Right lobe of liver (tissue), 6 donors: ENCODE measurements at regions not wholly inside any gene's neighbourhood (a gene's known extent, or its start where the extent isn't known, plus 50 kb on each side); places are given as distances from the start of the nearest gene placed in this dataset.

Source experiments
- ATAC-seq, 4 donors: fragments of 200-7000 bp; cut with Tn5 transposase; one replicate each; pipeline ENCODE4 v1.9.1; 2020; ENCODE audit warnings: mild to moderate bottlenecking in 4 of 4, moderate library complexity in 4 of 4
- DNase-seq, 3 donors: peaks; one replicate each; pipeline ENCODE4 v3.0.0-alpha.2; 2020
- H3K27ac ChIP-seq, 3 donors: fragments of 200-600 bp; one replicate each; pipeline ENCODE4 v1.8.0; 2022
- H3K27me3 ChIP-seq, 2 donors: fragments of 200-600 bp; one replicate each; pipeline ENCODE4 v1.8.0; 2022
- H3K36me3 ChIP-seq, 4 donors: fragments of 200-600 bp; sonication (generic) in 1 of 4; one replicate each; pipeline versions ENCODE4 v1.5.1 to v1.8.0; 2017 to 2022; ENCODE audit warnings: control low read depth in 1 of 4
- H3K4me1 ChIP-seq, 4 donors: fragments of 200-600 bp; sonication (generic) in 1 of 4; one replicate each; pipeline versions ENCODE4 v1.5.1 to v1.8.0; 2017 to 2022; ENCODE audit warnings: control low read depth in 1 of 4
- H3K4me3 ChIP-seq, 3 donors: fragments of 200-600 bp; one replicate each; pipeline ENCODE4 v1.8.0; 2022
- H3K9me3 ChIP-seq, 4 donors: fragments of 200-600 bp; sonication (generic) in 1 of 4; one replicate each; pipeline versions ENCODE4 v1.5.1 to v1.8.0; 2017 to 2022; ENCODE audit warnings: control low read depth in 1 of 4
- POLR2A ChIP-seq: fragments of 450-650 bp; IDR thresholded peaks from one replicate; pipeline ENCODE4 v1.6.1; 2017; ENCODE audit warnings: antibody characterized with exemption, mild to moderate bottlenecking
- WGBS: methylation state at CpG from one replicate; pipeline ENCODE4 v1.1.6; 2018; ENCODE audit warnings: low coverage, low lambda C conversion rate; ENCODE audit not compliant: insufficient coverage; ENCODE audit errors: missing lambda C conversion rate; 5-methylcytosine and 5-hydroxymethylcytosine counted together
- intact Hi-C, 2 donors: fragments of 100-400 bp; cut with DNase I; formaldehyde crosslinking; loops; one replicate each; pipeline versions ENCODE4 v1.11.2 to v1.14.1; 2022
- TF ChIP-seq, protein P1 (sequence below), 4 donors: fragments of 200-600 bp in 3 of 4; fragments of 450-650 bp in 1 of 4; IDR thresholded peaks; one replicate each; pipeline versions ENCODE4 v1.5.1 to v1.8.0; 2016 to 2022; ENCODE audit warnings: antibody characterized with exemption in 4 of 4, mild to moderate bottlenecking in 2 of 4
- donor health status: DM: no; HTN: yes; CAD: no.
- donor health status: DM: no; HTN: no; CAD: no.
- donor health status: DM: no; HTN: no; CAD: no.
- donor health status: DM: no; HTN: yes; CAD: no.
- donor health status: DM: no; HTN: yes; CAD: no.

DNA sequence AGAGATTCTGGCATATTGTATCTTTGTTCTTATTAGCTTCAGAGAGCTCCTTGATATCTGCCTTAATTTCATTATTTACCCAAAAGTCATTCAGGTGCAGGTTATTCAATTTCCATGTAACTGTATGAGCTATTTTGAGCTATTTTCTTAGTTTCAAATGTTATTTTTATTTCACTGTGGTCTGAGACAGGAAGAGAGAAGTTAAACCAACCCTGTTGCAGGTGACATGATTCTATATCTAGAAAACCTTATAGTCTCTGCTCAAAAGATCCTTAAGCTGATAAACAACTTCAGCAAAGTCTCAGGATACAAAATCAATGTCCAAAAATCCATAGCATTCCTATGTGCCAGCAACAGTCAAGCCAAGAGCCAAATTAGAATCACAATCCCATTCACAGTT lies 1644.0 kb upstream of the B3GALT2 start:
- Histone ChIP-seq H3K4me3 (no peak overlapping the region), H3K36me3 (no peaks in the 10 kb centered on the region), H3K27ac (no peak overlapping the region), H3K4me1 (no peaks in the 10 kb centered on the region), H3K9me3 (no peaks in the 10 kb centered on the region), H3K27me3 (no peaks in the 10 kb centered on the region)
- TF ChIP-seq POLR2A, result no peak
- TF ChIP-seq, protein P1, sequence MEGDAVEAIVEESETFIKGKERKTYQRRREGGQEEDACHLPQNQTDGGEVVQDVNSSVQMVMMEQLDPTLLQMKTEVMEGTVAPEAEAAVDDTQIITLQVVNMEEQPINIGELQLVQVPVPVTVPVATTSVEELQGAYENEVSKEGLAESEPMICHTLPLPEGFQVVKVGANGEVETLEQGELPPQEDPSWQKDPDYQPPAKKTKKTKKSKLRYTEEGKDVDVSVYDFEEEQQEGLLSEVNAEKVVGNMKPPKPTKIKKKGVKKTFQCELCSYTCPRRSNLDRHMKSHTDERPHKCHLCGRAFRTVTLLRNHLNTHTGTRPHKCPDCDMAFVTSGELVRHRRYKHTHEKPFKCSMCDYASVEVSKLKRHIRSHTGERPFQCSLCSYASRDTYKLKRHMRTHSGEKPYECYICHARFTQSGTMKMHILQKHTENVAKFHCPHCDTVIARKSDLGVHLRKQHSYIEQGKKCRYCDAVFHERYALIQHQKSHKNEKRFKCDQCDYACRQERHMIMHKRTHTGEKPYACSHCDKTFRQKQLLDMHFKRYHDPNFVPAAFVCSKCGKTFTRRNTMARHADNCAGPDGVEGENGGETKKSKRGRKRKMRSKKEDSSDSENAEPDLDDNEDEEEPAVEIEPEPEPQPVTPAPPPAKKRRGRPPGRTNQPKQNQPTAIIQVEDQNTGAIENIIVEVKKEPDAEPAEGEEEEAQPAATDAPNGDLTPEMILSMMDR (IDR thresholded peaks at IDR 0.05), result no peak
- intact Hi-C loops, result no loop called here
- DNase-seq (no peak), ATAC-seq (no peak)

DNA sequence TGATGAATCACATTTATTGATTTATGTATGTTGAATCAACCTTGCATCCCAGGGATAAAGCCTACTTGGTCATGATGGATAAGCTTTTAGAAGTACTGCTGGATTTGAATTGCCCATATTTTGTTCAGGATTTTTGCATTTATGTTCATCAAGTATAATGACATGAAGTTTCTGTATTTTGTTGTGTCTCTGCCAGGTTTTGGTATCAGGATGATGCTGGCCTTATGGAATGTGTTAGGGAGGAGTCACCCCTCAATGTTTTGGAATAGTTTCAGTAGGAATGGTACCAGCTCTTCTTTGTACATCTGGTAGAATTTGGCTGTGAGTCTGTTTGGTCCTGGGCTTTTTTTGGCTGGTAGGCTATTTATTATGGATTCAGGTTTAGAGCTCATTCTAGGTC lies 1643.1 kb upstream of the B3GALT2 start:
- TF ChIP-seq, protein P1 (IDR thresholded peaks at IDR 0.05), result no peak
- TF ChIP-seq POLR2A, result no peak
- H3K4me1 ChIP-seq, result no peaks in the 10 kb centered on the region

DNA sequence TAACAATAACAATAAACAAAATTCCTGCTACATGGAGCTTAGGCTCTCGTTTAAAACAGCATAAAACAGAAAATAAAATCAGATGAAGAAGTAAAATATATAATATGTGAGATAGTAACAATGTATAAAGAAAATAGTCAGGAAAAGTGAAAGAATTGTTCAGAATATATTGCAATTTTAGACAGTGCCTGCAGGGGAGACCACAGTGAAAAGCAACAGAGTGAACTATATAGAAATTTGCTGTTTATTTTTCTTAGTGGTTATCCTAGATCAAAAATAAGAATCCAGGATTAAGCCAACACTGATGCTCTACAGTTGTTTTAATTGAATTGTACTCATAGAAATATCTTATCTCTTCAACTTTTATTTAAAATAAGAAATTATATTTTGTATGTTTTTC lies 1639.0 kb upstream of the B3GALT2 start:
- TF ChIP-seq, protein P1 (IDR thresholded peaks at IDR 0.05), result peak in 1 of 4 donors; percentile 5
- no peak for TF ChIP-seq POLR2A
- H3K4me1 ChIP-seq, result no peaks in the 10 kb centered on the region
- H3K4me3 ChIP-seq, result no peak overlapping the region
- H3K9me3 ChIP-seq, result no peaks in the 10 kb centered on the region
- no peaks in the 10 kb centered on the region for H3K36me3 ChIP-seq
- ATAC-seq, result no peak
- 33% methylated on average over 1 of the region's 1 CpG for WGBS
- DNase-seq, result no peak
- intact Hi-C loops, result no loop called here
- no peak overlapping the region for H3K27ac ChIP-seq
- no peaks in the 10 kb centered on the region for H3K27me3 ChIP-seq

More for the DNA sequence above, 1643.1 kb upstream of the B3GALT2 start:
- no peaks in the 10 kb centered on the region for H3K36me3 ChIP-seq
- no peak for DNase-seq
- no peak overlapping the region for H3K27ac ChIP-seq
- no peaks in the 10 kb centered on the region for H3K27me3 ChIP-seq
- H3K4me3 ChIP-seq, result no peak overlapping the region
- no peaks in the 10 kb centered on the region for H3K9me3 ChIP-seq
- intact Hi-C loops, result no loop called here
- ATAC-seq, result no peak

DNA sequence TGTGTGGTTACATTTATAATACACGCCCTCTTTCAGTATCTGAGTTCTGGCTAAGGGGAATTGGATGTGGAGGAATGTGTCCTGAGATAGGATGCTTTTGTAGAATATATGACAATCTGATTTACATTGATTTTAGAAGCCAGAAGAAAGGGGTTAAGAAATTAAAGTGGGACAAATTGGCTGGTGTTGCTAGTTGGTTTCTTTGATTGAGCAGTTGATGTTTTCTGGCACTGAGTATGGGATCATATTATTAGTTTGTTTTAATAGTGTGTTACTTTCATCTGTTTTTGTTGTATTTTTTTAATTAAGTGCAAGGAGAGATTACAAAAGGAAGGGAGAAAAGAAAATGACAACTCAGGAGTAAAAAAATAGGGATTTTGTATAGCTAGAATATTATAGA lies 1634.7 kb upstream of the B3GALT2 start:
- H3K9me3 ChIP-seq, result no peaks in the 10 kb centered on the region
- DNase-seq, result no peak
- H3K27me3 ChIP-seq, result no peaks in the 10 kb centered on the region
- H3K4me1 ChIP-seq, result no peaks in the 10 kb centered on the region
- H3K27ac ChIP-seq, result no peak overlapping the region
- no peaks in the 10 kb centered on the region for H3K36me3 ChIP-seq
- intact Hi-C loops, result no loop called here
- 75% methylated on average over 1 of the region's 1 CpG for WGBS
- no peak for TF ChIP-seq POLR2A
- TF ChIP-seq, protein P1 (IDR thresholded peaks at IDR 0.05), result no peak
- ATAC-seq, result no peak
- H3K4me3 ChIP-seq, result no peak overlapping the region

DNA sequence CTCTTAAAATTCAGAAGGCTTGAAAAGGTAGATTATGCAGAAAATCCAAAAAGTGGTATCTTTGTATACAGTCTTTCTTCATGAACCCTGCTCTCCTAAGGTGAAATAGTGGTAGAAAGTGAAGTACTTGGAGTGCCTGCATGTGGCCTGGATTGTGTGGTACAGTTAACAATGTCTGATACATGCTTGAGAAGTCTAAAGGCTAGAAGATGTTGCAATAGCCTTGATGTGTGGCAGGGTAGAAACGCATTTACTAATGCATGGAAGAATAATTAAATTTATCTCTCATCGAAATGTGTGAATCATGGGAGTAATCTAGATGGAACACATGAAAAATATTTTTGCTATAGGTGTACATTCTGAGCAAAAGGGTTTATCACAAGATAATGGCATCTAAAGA lies 1632.3 kb upstream of the B3GALT2 start:
- H3K4me1 ChIP-seq, result no peaks in the 10 kb centered on the region
- H3K27me3 ChIP-seq, result no peaks in the 10 kb centered on the region
- no peaks in the 10 kb centered on the region for H3K9me3 ChIP-seq
- no peaks in the 10 kb centered on the region for H3K36me3 ChIP-seq
- H3K4me3 ChIP-seq, result no peak overlapping the region
- WGBS, result 57% methylated on average over 2 of the region's 2 CpGs
- TF ChIP-seq, protein P1 (IDR thresholded peaks at IDR 0.05), result no peak
- no peak for TF ChIP-seq POLR2A
- ATAC-seq (no peak), DNase-seq (no peak)
- H3K27ac ChIP-seq, result no peak overlapping the region
- intact Hi-C loops, result no loop called here
